Neural progenitor cell (in vitro differentiated cells): ENCODE measurements at regions not wholly inside any gene's neighbourhood (a gene's known extent, or its start where the extent isn't known, plus 50 kb on each side); places are given as distances from the start of the nearest gene placed in this dataset.
A peak's percentile ranks its signal among the peaks of the same experiment; 100 is the strongest.

Experiments
- DNase-seq: peaks from one replicate; pipeline ENCODE4 v3.0.0-alpha.2; 2016; ENCODE audit warnings: low spot score
- H2AFZ ChIP-seq: fragments of 200-600 bp; sonication (generic); replicated peaks from 2 replicates; pipeline ENCODE4 v1.6.1; 2016; ENCODE audit warnings: antibody characterized with exemption
- H3F3A ChIP-seq: fragments of 200-600 bp; sonication (generic); 2 replicates; pipeline ENCODE4 v1.6.1; 2016; ENCODE audit warnings: antibody characterized with exemption, low read depth
- H3K27ac ChIP-seq: fragments of 200-600 bp; sonication (generic); 2 replicates; pipeline ENCODE4 v1.5.1; 2016; ENCODE audit warnings: mild to moderate bottlenecking
- H3K27me3 ChIP-seq: fragments of 200-600 bp; sonication (generic); 2 replicates; pipeline ENCODE4 v1.6.1; 2016; ENCODE audit warnings: mild to moderate bottlenecking, moderate library complexity
- H3K36me3 ChIP-seq: fragments of 200-600 bp; sonication (generic); 2 replicates; pipeline ENCODE4 v1.5.1; 2016
- H3K4me1 ChIP-seq: fragments of 200-600 bp; sonication (generic); 2 replicates; pipeline ENCODE4 v1.6.1; 2016; ENCODE audit warnings: mixed run types
- H3K4me2 ChIP-seq: fragments of 200-600 bp; sonication (generic); 2 replicates; pipeline ENCODE4 v1.6.1; 2016
- H3K4me3 ChIP-seq: fragments of 200-600 bp; sonication (generic); 2 replicates; pipeline ENCODE4 v1.5.1; 2016
- H3K79me2 ChIP-seq: fragments of 200-600 bp; sonication (generic); 2 replicates; pipeline ENCODE4 v1.6.1; 2016; ENCODE audit warnings: low read depth
- H3K9ac ChIP-seq: fragments of 200-600 bp; sonication (generic); 2 replicates; pipeline ENCODE4 v1.6.1; 2016
- H3K9me3 ChIP-seq: fragments of 200-600 bp; sonication (generic); 2 replicates; pipeline ENCODE4 v1.5.1; 2016; ENCODE audit warnings: low read depth
- H4K20me1 ChIP-seq: fragments of 200-600 bp; sonication (generic); 2 replicates; pipeline ENCODE4 v1.6.1; 2016; ENCODE audit warnings: low read depth
- H3K27ac Mint-ChIP-seq: 3 replicates; pipeline ENCODE4 v1.8.0; 2021; ENCODE audit warnings: mixed read lengths
- H3K27me3 Mint-ChIP-seq: 2 replicates; pipeline ENCODE4 v1.8.0; 2022; ENCODE audit warnings: low read depth, mild to moderate bottlenecking, inconsistent platforms, moderate library complexity, mixed read lengths; ENCODE audit not compliant: insufficient read depth
- H3K36me3 Mint-ChIP-seq: 3 replicates; pipeline ENCODE4 v1.8.0; 2021; ENCODE audit warnings: mixed read lengths
- H3K4me1 Mint-ChIP-seq: 3 replicates; pipeline ENCODE4 v1.8.0; 2021; ENCODE audit warnings: mixed read lengths
- H3K4me3 Mint-ChIP-seq: 3 replicates; pipeline ENCODE4 v1.8.0; 2021; ENCODE audit warnings: mild to moderate bottlenecking, moderate library complexity, mixed read lengths
- H3K9me3 Mint-ChIP-seq: 3 replicates; pipeline ENCODE4 v1.8.0; 2020; ENCODE audit warnings: mixed read lengths
- CTCF ChIP-seq: fragments of 200-600 bp; sonication (generic); IDR thresholded peaks from 2 replicates; pipeline ENCODE4 v1.5.1; 2017; ENCODE audit warnings: antibody characterized with exemption, mild to moderate bottlenecking
- EZH2 ChIP-seq: fragments of 200-600 bp; sonication (generic); IDR thresholded peaks from 2 replicates; pipeline ENCODE4 v1.6.1; 2017; ENCODE audit warnings: antibody characterized with exemption, mild to moderate bottlenecking, moderate library complexity
- EZH2phosphoT487 ChIP-seq: fragments of 200-600 bp; sonication (generic); IDR thresholded peaks from 2 replicates; pipeline ENCODE4 v1.6.1; 2017; ENCODE audit warnings: antibody characterized with exemption

DNA sequence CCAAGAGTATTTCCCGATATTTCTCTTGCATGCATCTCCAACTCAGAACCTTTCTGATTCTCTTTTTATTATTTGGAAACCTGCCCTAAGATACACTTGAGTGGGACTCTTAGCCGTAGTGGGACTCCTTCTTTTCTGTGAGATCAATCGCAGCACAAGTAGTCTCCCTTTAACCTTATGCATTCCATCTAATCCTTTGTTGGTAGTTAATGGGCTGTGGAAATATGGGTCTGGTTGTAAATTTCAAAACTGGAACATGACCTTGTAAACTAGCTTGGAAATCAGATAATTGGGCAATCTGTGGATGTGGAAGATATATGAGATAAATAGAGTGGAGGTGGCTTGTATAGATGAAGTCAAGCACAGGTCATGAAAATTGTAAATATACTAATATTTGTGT lies 350.0 kb downstream of the NDFIP2 start:
- no peak overlapping the region for H2AFZ ChIP-seq
- TF ChIP-seq CTCF: no peak
- no peak for TF ChIP-seq EZH2
- no peak for TF ChIP-seq EZH2phosphoT487
- no peaks in the 10 kb centered on the region for H3F3A ChIP-seq
- Mint-ChIP-seq H3K27me3 (peaks cover 9% of the 10 kb centered on the region), H3K4me3 (no peak overlapping the region), H3K36me3 (peaks cover 6% of the 10 kb centered on the region), H3K9me3 (peaks cover 20% of the 10 kb centered on the region), H3K4me1 (peaks cover 25% of the 10 kb centered on the region), H3K27ac (peak overlapping the region; percentile 64)
- no peak overlapping the region for H3K4me3 ChIP-seq
- H3K27ac ChIP-seq: no peak overlapping the region
- no peak for DNase-seq
- H3K4me1 ChIP-seq: peaks cover 9% of the 10 kb centered on the region
- H3K4me2 ChIP-seq: no peak overlapping the region
- H4K20me1 ChIP-seq: no peaks in the 10 kb centered on the region
- H3K9me3 ChIP-seq: no peaks in the 10 kb centered on the region
- no peaks in the 10 kb centered on the region for H3K36me3 ChIP-seq
- H3K9ac ChIP-seq: no peak overlapping the region
- H3K79me2 ChIP-seq: no peaks in the 10 kb centered on the region
- H3K27me3 ChIP-seq: no peaks in the 10 kb centered on the region

GRCh38 chr13:79830426-79830825 lies 349.5 kb downstream of the NDFIP2 start:
- Mint-ChIP-seq H3K4me3 (no peak overlapping the region), H3K27me3 (peaks cover 12% of the 10 kb centered on the region), H3K27ac (no peak overlapping the region), H3K9me3 (peaks cover 25% of the 10 kb centered on the region), H3K4me1 (peaks cover 21% of the 10 kb centered on the region), H3K36me3 (peaks cover 6% of the 10 kb centered on the region)
- H3K9me3 ChIP-seq: no peaks in the 10 kb centered on the region
- H3K4me2 ChIP-seq: no peak overlapping the region
- no peak overlapping the region for H2AFZ ChIP-seq
- H3K27ac ChIP-seq: no peak overlapping the region
- no peaks in the 10 kb centered on the region for H3K27me3 ChIP-seq
- no peaks in the 10 kb centered on the region for H4K20me1 ChIP-seq
- no peaks in the 10 kb centered on the region for H3F3A ChIP-seq
- no peak overlapping the region for H3K4me3 ChIP-seq
- DNase-seq: no peak
- H3K4me1 ChIP-seq: peaks cover 9% of the 10 kb centered on the region
- H3K79me2 ChIP-seq: no peaks in the 10 kb centered on the region
- no peak for TF ChIP-seq CTCF
- TF ChIP-seq EZH2: no peak
- no peak for TF ChIP-seq EZH2phosphoT487
- no peaks in the 10 kb centered on the region for H3K36me3 ChIP-seq
- H3K9ac ChIP-seq: no peak overlapping the region

DNA sequence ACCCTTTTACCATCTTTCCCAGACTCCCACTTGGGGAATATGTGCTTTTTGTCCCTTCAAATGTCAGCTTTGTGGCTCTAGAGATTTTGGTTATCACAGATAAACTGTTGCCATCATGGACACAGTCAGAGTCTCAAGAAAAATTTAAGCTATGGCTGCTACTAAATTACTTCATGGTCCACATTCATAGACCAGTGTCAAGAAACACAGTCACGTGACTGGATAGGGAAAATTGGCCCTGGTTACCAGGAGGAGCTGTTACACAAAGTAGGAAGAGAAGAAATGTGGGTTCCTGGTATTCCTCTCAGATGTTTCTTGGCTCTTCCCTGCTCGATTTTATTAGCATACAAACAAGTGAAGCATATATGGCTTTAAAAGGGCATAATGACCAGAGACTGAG lies 348.9 kb downstream of the NDFIP2 start:
- no peak for DNase-seq
- Histone ChIP-seq H3K36me3 (no peaks in the 10 kb centered on the region), H3K9ac (no peak overlapping the region), H2AFZ (no peak overlapping the region), H3K4me3 (no peak overlapping the region), H3K4me1 (peaks cover 9% of the 10 kb centered on the region), H3K27ac (no peak overlapping the region), H3K27me3 (no peaks in the 10 kb centered on the region), H3K79me2 (no peaks in the 10 kb centered on the region), H4K20me1 (no peaks in the 10 kb centered on the region), H3K9me3 (no peaks in the 10 kb centered on the region), H3K4me2 (no peak overlapping the region), H3F3A (no peaks in the 10 kb centered on the region)
- TF ChIP-seq EZH2 (no peak), EZH2phosphoT487 (no peak), CTCF (no peak)
- Mint-ChIP-seq H3K4me1 (peaks cover 16% of the 10 kb centered on the region), H3K4me3 (no peak overlapping the region), H3K36me3 (peaks cover 6% of the 10 kb centered on the region), H3K27ac (no peak overlapping the region), H3K27me3 (peaks cover 12% of the 10 kb centered on the region), H3K9me3 (peaks cover 25% of the 10 kb centered on the region)
